GM23338 (cell line): ENCODE measurements at regions not wholly inside any gene's neighbourhood (a gene's known extent, or its start where the extent isn't known, plus 50 kb on each side); places are given as distances from the start of the nearest gene placed in this dataset.

Experiments
- CREB1 ChIP-seq: fragments of 250-450 bp; sonication (Bioruptor Pico); IDR thresholded peaks from 2 replicates; pipeline ENCODE4 v1.5.0; 2020; ENCODE audit warnings: low read depth, mild to moderate bottlenecking, moderate library complexity
- EZH2 ChIP-seq: fragments of 200-600 bp; sonication (generic); IDR thresholded peaks from one replicate; pipeline ENCODE4 v1.8.0; 2017; ENCODE audit warnings: antibody characterized with exemption, mild to moderate bottlenecking, low read depth; ENCODE audit not compliant: unreplicated experiment
- EZH2phosphoT487 ChIP-seq: fragments of 200-600 bp; sonication (generic); IDR thresholded peaks from one replicate; pipeline ENCODE4 v1.8.1; 2018; ENCODE audit warnings: antibody characterized with exemption; ENCODE audit not compliant: unreplicated experiment
- JUNB ChIP-seq: IDR thresholded peaks from one replicate; pipeline ENCODE4 v1.6.1; 2016; ENCODE audit warnings: antibody characterized with exemption; ENCODE audit not compliant: unreplicated experiment
- NANOG ChIP-seq: IDR thresholded peaks from 2 replicates; pipeline ENCODE4 v1.6.1; 2016; ENCODE audit warnings: antibody characterized with exemption, borderline replicate concordance
- POLR2AphosphoS5 ChIP-seq: IDR thresholded peaks from 2 replicates; pipeline ENCODE4 v1.6.1; 2016; ENCODE audit warnings: antibody characterized with exemption, low read depth
- STAT1 ChIP-seq: IDR thresholded peaks from one replicate; pipeline ENCODE4 v1.6.1; 2016; ENCODE audit warnings: antibody characterized with exemption; ENCODE audit not compliant: unreplicated experiment
- ZNF462 ChIP-seq: fragments of 250-450 bp; sonication (Bioruptor Pico); IDR thresholded peaks from 2 replicates; pipeline ENCODE4 v1.5.0; 2020; ENCODE audit warnings: mild to moderate bottlenecking, moderate library complexity
- TF ChIP-seq, protein P1 (sequence below), 2 experiments: fragments of 200-600 bp in 1 of 2; sonication (generic) in 1 of 2; conservative IDR thresholded peaks; 2 replicates each; pipeline versions ENCODE4 v1.5.1 to v1.6.1; 2016 to 2017; ENCODE audit warnings: antibody characterized with exemption in 2 of 2, low read depth in 2 of 2, mild to moderate bottlenecking in 2 of 2, moderate library complexity in 1 of 2
- TF ChIP-seq, protein P2 (sequence below): IDR thresholded peaks from one replicate; pipeline ENCODE4 v1.6.1; 2018; ENCODE audit warnings: antibody characterized with exemption; ENCODE audit not compliant: unreplicated experiment

DNA sequence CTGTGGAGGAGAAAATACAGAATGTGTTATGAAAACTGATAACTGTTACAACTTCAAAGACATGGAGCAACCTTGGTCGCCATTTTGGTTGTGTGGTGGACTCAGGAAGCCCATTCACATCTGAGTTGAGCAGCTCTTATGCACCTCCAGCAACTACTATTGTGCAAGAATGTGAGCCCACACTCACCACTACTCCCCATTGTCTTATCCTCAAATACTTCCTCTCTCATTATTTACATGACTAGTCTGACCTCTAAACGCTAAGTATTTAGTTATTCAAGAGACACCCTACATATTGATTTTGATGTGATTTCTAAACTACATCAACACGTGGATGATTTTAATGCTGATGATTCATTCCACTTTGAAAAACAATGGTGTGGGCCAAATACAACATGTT is 516.6 kb upstream of the CLINT1 start:
- TF ChIP-seq STAT1 (no peak), POLR2AphosphoS5 (no peak), JUNB (no peak), CREB1 (CRISPR knock-in tag) (no peak), EZH2 (no peak), EZH2phosphoT487 (no peak), NANOG (no peak), ZNF462 (CRISPR knock-in tag) (no peak)
- TF ChIP-seq, protein P1, sequence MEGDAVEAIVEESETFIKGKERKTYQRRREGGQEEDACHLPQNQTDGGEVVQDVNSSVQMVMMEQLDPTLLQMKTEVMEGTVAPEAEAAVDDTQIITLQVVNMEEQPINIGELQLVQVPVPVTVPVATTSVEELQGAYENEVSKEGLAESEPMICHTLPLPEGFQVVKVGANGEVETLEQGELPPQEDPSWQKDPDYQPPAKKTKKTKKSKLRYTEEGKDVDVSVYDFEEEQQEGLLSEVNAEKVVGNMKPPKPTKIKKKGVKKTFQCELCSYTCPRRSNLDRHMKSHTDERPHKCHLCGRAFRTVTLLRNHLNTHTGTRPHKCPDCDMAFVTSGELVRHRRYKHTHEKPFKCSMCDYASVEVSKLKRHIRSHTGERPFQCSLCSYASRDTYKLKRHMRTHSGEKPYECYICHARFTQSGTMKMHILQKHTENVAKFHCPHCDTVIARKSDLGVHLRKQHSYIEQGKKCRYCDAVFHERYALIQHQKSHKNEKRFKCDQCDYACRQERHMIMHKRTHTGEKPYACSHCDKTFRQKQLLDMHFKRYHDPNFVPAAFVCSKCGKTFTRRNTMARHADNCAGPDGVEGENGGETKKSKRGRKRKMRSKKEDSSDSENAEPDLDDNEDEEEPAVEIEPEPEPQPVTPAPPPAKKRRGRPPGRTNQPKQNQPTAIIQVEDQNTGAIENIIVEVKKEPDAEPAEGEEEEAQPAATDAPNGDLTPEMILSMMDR (conservative IDR thresholded peaks at IDR 0.05; ENCODE audit: low read depth in 2 of 2) = no peak
- TF ChIP-seq, protein P2, sequence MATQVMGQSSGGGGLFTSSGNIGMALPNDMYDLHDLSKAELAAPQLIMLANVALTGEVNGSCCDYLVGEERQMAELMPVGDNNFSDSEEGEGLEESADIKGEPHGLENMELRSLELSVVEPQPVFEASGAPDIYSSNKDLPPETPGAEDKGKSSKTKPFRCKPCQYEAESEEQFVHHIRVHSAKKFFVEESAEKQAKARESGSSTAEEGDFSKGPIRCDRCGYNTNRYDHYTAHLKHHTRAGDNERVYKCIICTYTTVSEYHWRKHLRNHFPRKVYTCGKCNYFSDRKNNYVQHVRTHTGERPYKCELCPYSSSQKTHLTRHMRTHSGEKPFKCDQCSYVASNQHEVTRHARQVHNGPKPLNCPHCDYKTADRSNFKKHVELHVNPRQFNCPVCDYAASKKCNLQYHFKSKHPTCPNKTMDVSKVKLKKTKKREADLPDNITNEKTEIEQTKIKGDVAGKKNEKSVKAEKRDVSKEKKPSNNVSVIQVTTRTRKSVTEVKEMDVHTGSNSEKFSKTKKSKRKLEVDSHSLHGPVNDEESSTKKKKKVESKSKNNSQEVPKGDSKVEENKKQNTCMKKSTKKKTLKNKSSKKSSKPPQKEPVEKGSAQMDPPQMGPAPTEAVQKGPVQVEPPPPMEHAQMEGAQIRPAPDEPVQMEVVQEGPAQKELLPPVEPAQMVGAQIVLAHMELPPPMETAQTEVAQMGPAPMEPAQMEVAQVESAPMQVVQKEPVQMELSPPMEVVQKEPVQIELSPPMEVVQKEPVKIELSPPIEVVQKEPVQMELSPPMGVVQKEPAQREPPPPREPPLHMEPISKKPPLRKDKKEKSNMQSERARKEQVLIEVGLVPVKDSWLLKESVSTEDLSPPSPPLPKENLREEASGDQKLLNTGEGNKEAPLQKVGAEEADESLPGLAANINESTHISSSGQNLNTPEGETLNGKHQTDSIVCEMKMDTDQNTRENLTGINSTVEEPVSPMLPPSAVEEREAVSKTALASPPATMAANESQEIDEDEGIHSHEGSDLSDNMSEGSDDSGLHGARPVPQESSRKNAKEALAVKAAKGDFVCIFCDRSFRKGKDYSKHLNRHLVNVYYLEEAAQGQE = no peak
